ENCODE measurements at regions not wholly inside any gene's neighbourhood (a gene's known extent, or its start where the extent isn't known, plus 50 kb on each side); places are given as distances from the start of the nearest gene placed in this dataset.

GRCh38 chr5:61600945-61601511 is 269.0 kb downstream of the ZSWIM6 start:
- intact Hi-C loops (cut with DNase I) = no loop called here
- Histone ChIP-seq H3K9me3 (no peaks in the 10 kb centered on the region), H3K4me3 (no peak overlapping the region), H3K36me3 (no peaks in the 10 kb centered on the region), H3K27ac (no peak overlapping the region), H3K4me1 (peaks cover 7% of the 10 kb centered on the region), H3K27me3 (ENCODE audit: low read depth) (no peaks in the 10 kb centered on the region)
- no peak for TF ChIP-seq CTCF (IDR thresholded peaks at IDR 0.05)
- DNase-seq (no peak), ATAC-seq (no peak)

- no peaks in the 10 kb centered on the region for H3K9me3 ChIP-seq
- no peak for DNase-seq
- ATAC-seq = no peak
These were observed 271.3 kb downstream of the ZSWIM6 start for GRCh38 chr5:61603211-61603908.

GRCh38 chr5:61604076-61605025 is 272.3 kb downstream of the ZSWIM6 start:
- Histone ChIP-seq H3K4me1 (peaks cover 7% of the 10 kb centered on the region), H3K36me3 (no peaks in the 10 kb centered on the region), H3K4me3 (no peak overlapping the region), H3K27me3 (ENCODE audit: low read depth) (no peaks in the 10 kb centered on the region), H3K27ac (no peak overlapping the region), H3K9me3 (no peaks in the 10 kb centered on the region)
- DNase-seq (no peak), ATAC-seq (peak in 1 of 2 donors; percentile 17)
- no peak for TF ChIP-seq CTCF (IDR thresholded peaks at IDR 0.05)
- intact Hi-C loops (cut with DNase I) = no loop called here

More at GRCh38 chr5:61603211-61603908, 271.3 kb downstream of the ZSWIM6 start:
- H3K36me3 ChIP-seq = no peaks in the 10 kb centered on the region
- no peak for TF ChIP-seq CTCF (IDR thresholded peaks at IDR 0.05)
- H3K27ac ChIP-seq = no peak overlapping the region
- intact Hi-C loops (cut with DNase I) = no loop called here
- H3K27me3 ChIP-seq (ENCODE audit: low read depth) = no peaks in the 10 kb centered on the region
- peaks cover 7% of the 10 kb centered on the region for H3K4me1 ChIP-seq
- no peak overlapping the region for H3K4me3 ChIP-seq

GRCh38 chr5:61609840-61610677 is 278.0 kb downstream of the ZSWIM6 start:
- H3K4me3 ChIP-seq = no peak overlapping the region
- no peak for DNase-seq
- H3K9me3 ChIP-seq = no peaks in the 10 kb centered on the region
- H3K36me3 ChIP-seq = no peaks in the 10 kb centered on the region
- no peak overlapping the region for H3K27ac ChIP-seq
- H3K4me1 ChIP-seq = no peaks in the 10 kb centered on the region
- H3K27me3 ChIP-seq (ENCODE audit: low read depth) = no peaks in the 10 kb centered on the region
- ATAC-seq = no peak
- no peak for TF ChIP-seq CTCF (IDR thresholded peaks at IDR 0.05)
- intact Hi-C loops (cut with DNase I) = no loop called here

- no peaks in the 10 kb centered on the region for H3K36me3 ChIP-seq
- no peak for TF ChIP-seq CTCF (IDR thresholded peaks at IDR 0.05)
- no peaks in the 10 kb centered on the region for H3K4me1 ChIP-seq
- no peaks in the 10 kb centered on the region for H3K9me3 ChIP-seq
- DNase-seq (no peak), ATAC-seq (no peak)
- no peak overlapping the region for H3K27ac ChIP-seq
- H3K4me3 ChIP-seq = no peak overlapping the region
- intact Hi-C loops (cut with DNase I) = no loop called here
- H3K27me3 ChIP-seq (ENCODE audit: low read depth) = no peaks in the 10 kb centered on the region
These were observed 278.6 kb downstream of the ZSWIM6 start for GRCh38 chr5:61610678-61611024.

All from lower lobe of right lung (tissue), 2 donors.